Liver (tissue), 7 donors: ENCODE measurements at regions not wholly inside any gene's neighbourhood (a gene's known extent, or its start where the extent isn't known, plus 50 kb on each side); places are given as distances from the start of the nearest gene placed in this dataset.

ENCODE experiments used
- DNase-seq: peaks from one replicate; pipeline ENCODE4 v3.0.0-alpha.2; 2017; ENCODE audit warnings: low spot score
- H3K27ac ChIP-seq, 2 donors: one replicate each; pipeline ENCODE4 v1.7.0; 2013; ENCODE audit warnings: inconsistent platforms in 2 of 2, low read length in 2 of 2, control low read depth in 1 of 2, low read depth in 1 of 2, mild to moderate bottlenecking in 1 of 2
- H3K27me3 ChIP-seq, 4 donors: one replicate each; pipeline versions ENCODE4 v1.6.1 to v1.7.0; 2013; ENCODE audit warnings: low read length in 3 of 4, inconsistent platforms in 1 of 4, mild to moderate bottlenecking in 1 of 4, moderate library complexity in 1 of 4; ENCODE audit not compliant: control insufficient read depth in 4 of 4, insufficient read depth in 4 of 4
- H3K36me3 ChIP-seq, 4 donors: one replicate each; pipeline versions ENCODE4 v1.6.1 to v1.7.0; 2013; ENCODE audit warnings: low read length in 3 of 4, mild to moderate bottlenecking in 3 of 4, low read depth in 1 of 4, moderate library complexity in 1 of 4; ENCODE audit not compliant: control insufficient read depth in 4 of 4, insufficient read depth in 3 of 4
- H3K4me1 ChIP-seq, 4 donors: one replicate each; pipeline versions ENCODE4 v1.6.1 to v1.7.0; 2013; ENCODE audit warnings: low read length in 3 of 4, mild to moderate bottlenecking in 3 of 4, moderate library complexity in 1 of 4; ENCODE audit not compliant: control insufficient read depth in 4 of 4, insufficient read depth in 4 of 4
- H3K4me3 ChIP-seq, 3 donors: one replicate each; pipeline versions ENCODE4 v1.6.1 to v1.7.0; 2013; ENCODE audit warnings: low read length in 3 of 3, control low read depth in 1 of 3, low read depth in 1 of 3, mild to moderate bottlenecking in 1 of 3
- H3K9ac ChIP-seq, 2 donors: one replicate each; pipeline ENCODE4 v1.7.0; 2013; ENCODE audit warnings: low read length in 2 of 2, mild to moderate bottlenecking in 2 of 2, moderate library complexity in 2 of 2, control low read depth in 1 of 2, low read depth in 1 of 2
- H3K9me3 ChIP-seq, 4 donors: one replicate each; pipeline versions ENCODE4 v1.6.1 to v1.7.0; 2013; ENCODE audit warnings: low read length in 3 of 4; ENCODE audit not compliant: control insufficient read depth in 4 of 4
- ATF3 ChIP-seq: IDR thresholded peaks from 2 replicates; pipeline ENCODE4 v1.6.1; 2016; ENCODE audit warnings: antibody characterized with exemption
- EGR1 ChIP-seq, 2 donors: IDR thresholded peaks; 2 replicates each; pipeline ENCODE4 v1.6.1; 2016 to 2018; ENCODE audit warnings: antibody characterized with exemption in 2 of 2, low read depth in 2 of 2
- FOXA1 ChIP-seq: IDR thresholded peaks from 2 replicates; pipeline ENCODE4 v1.6.1; 2016; ENCODE audit warnings: antibody characterized with exemption
- FOXA2 ChIP-seq: IDR thresholded peaks from 2 replicates; pipeline ENCODE4 v1.6.1; 2016; ENCODE audit warnings: antibody characterized with exemption
- GABPA ChIP-seq, 2 donors: IDR thresholded peaks in 1 of 2; conservative IDR thresholded peaks in 1 of 2; 2 replicates each; pipeline ENCODE4 v1.6.1; 2016; ENCODE audit warnings: antibody characterized with exemption in 2 of 2, mild to moderate bottlenecking in 1 of 2, moderate library complexity in 1 of 2
- HNF4A ChIP-seq, 2 donors: conservative IDR thresholded peaks; 2 replicates each; pipeline ENCODE4 v1.6.1; 2016; ENCODE audit warnings: antibody characterized with exemption in 2 of 2, mild to moderate bottlenecking in 2 of 2
- HNF4G ChIP-seq: IDR thresholded peaks from 2 replicates; pipeline ENCODE4 v1.6.1; 2016; ENCODE audit warnings: antibody characterized with exemption
- JUND ChIP-seq, 2 donors: IDR thresholded peaks; 2 replicates each; pipeline ENCODE4 v1.6.1; 2016; ENCODE audit warnings: antibody characterized with exemption in 2 of 2
- MAX ChIP-seq: IDR thresholded peaks from 2 replicates; pipeline ENCODE4 v1.6.1; 2016; ENCODE audit warnings: antibody characterized with exemption
- NR2F2 ChIP-seq: IDR thresholded peaks from 2 replicates; pipeline ENCODE4 v1.6.1; 2016; ENCODE audit warnings: antibody characterized with exemption
- RAD21 ChIP-seq, 2 donors: IDR thresholded peaks; 2 replicates each; pipeline ENCODE4 v1.6.1; 2016; ENCODE audit warnings: antibody characterized with exemption in 2 of 2, mild to moderate bottlenecking in 2 of 2
- REST ChIP-seq: IDR thresholded peaks from 2 replicates; pipeline ENCODE4 v1.6.1; 2016; ENCODE audit warnings: antibody characterized with exemption, mild to moderate bottlenecking
- RXRA ChIP-seq, 2 donors: IDR thresholded peaks; 2 replicates each; pipeline ENCODE4 v1.6.1; 2017 to 2018; ENCODE audit warnings: antibody characterized with exemption in 2 of 2, mild to moderate bottlenecking in 1 of 2
- SP1 ChIP-seq: IDR thresholded peaks from 2 replicates; pipeline ENCODE4 v1.6.1; 2018; ENCODE audit warnings: antibody characterized with exemption, mild to moderate bottlenecking
- TAF1 ChIP-seq: conservative IDR thresholded peaks from 2 replicates; pipeline ENCODE4 v1.6.1; 2016; ENCODE audit warnings: antibody characterized with exemption, mild to moderate bottlenecking
- YY1 ChIP-seq: IDR thresholded peaks from 2 replicates; pipeline ENCODE4 v1.6.1; 2016; ENCODE audit warnings: antibody characterized with exemption, mild to moderate bottlenecking
- ZBTB33 ChIP-seq: IDR thresholded peaks from 2 replicates; pipeline ENCODE4 v1.6.1; 2016; ENCODE audit warnings: antibody characterized with exemption
- WGBS: extraction: QIAGEN DNeasy Blood & Tissue Kit; methylation state at CpG from one replicate; pipeline ENCODE4 v1.1.7; 2013; 5-methylcytosine and 5-hydroxymethylcytosine counted together
- donor health status: healthy.
- donor health status: healthy.
- donor health status: healthy.
- donor health status: healthy.

- H3K27ac ChIP-seq: no peak overlapping the region
- H3K9me3 ChIP-seq: peaks cover 6 to 35% (median 24%) of the 10 kb centered on the region in 4 donors
- H3K36me3 ChIP-seq: no peaks in the 10 kb centered on the region
- H3K4me3 ChIP-seq: no peak overlapping the region
- H3K27me3 ChIP-seq: no peaks in the 10 kb centered on the region
- no peak overlapping the region for H3K9ac ChIP-seq
- TF ChIP-seq YY1 (no peak), ZBTB33 (no peak), FOXA2 (no peak), SP1 (no peak), NR2F2 (no peak), GABPA (IDR thresholded peaks at IDR 0.05 in 1 of 2, conservative IDR thresholded peaks at IDR 0.05 in 1 of 2) (no peak), RXRA (IDR thresholded peaks at IDR 0.05) (no peak), MAX (no peak), HNF4G (no peak), ATF3 (no peak)
- no peak for DNase-seq
- WGBS: 92% methylated on average over 5 of the region's 5 CpGs
- H3K4me1 ChIP-seq: no peaks in the 10 kb centered on the region
Measured at GRCh38 chr12:126139355-126139754, 1074.1 kb downstream of the AACS start.

GRCh38 chr12:126144603-126145002, 1079.4 kb downstream of the AACS start:
- WGBS: 89% methylated on average over 4 of the region's 4 CpGs
- H3K9me3 ChIP-seq: peaks cover 0 to 11% (median 2%) of the 10 kb centered on the region in 4 donors
- H3K27ac ChIP-seq: no peak overlapping the region
- H3K9ac ChIP-seq: no peak overlapping the region
- DNase-seq: no peak
- H3K4me3 ChIP-seq: no peak overlapping the region
- TF ChIP-seq RXRA (IDR thresholded peaks at IDR 0.05) (no peak), ATF3 (no peak), JUND (IDR thresholded peaks at IDR 0.05) (no peak), REST (no peak)
- no peaks in the 10 kb centered on the region for H3K27me3 ChIP-seq
- no peaks in the 10 kb centered on the region for H3K36me3 ChIP-seq
- no peaks in the 10 kb centered on the region for H3K4me1 ChIP-seq

- H3K4me1 ChIP-seq: no peaks in the 10 kb centered on the region
- H3K9me3 ChIP-seq: peaks cover 0 to 3% (median 0%) of the 10 kb centered on the region in 4 donors
- no peak overlapping the region for H3K27ac ChIP-seq
- 79% methylated on average over 1 of the region's 1 CpG for WGBS
- H3K36me3 ChIP-seq: no peaks in the 10 kb centered on the region
- H3K27me3 ChIP-seq: no peaks in the 10 kb centered on the region
- no peak for DNase-seq
- no peak overlapping the region for H3K9ac ChIP-seq
- no peak overlapping the region for H3K4me3 ChIP-seq
- TF ChIP-seq YY1 (no peak), JUND (IDR thresholded peaks at IDR 0.05) (no peak), ATF3 (no peak), FOXA2 (no peak), HNF4A (conservative IDR thresholded peaks at IDR 0.05) (no peak), TAF1 (no peak), SP1 (no peak), MAX (no peak), GABPA (IDR thresholded peaks at IDR 0.05 in 1 of 2, conservative IDR thresholded peaks at IDR 0.05 in 1 of 2) (no peak), EGR1 (IDR thresholded peaks at IDR 0.05; ENCODE audit: low read depth in 2 of 2) (no peak), NR2F2 (no peak), REST (no peak), RAD21 (IDR thresholded peaks at IDR 0.05) (no peak), HNF4G (no peak), FOXA1 (no peak)
Measured at GRCh38 chr12:126147321-126147720, 1082.1 kb downstream of the AACS start.
